ENCODE measurements at regions not wholly inside any gene's neighbourhood (a gene's known extent, or its start where the extent isn't known, plus 50 kb on each side); places are given as distances from the start of the nearest gene placed in this dataset.

DNA sequence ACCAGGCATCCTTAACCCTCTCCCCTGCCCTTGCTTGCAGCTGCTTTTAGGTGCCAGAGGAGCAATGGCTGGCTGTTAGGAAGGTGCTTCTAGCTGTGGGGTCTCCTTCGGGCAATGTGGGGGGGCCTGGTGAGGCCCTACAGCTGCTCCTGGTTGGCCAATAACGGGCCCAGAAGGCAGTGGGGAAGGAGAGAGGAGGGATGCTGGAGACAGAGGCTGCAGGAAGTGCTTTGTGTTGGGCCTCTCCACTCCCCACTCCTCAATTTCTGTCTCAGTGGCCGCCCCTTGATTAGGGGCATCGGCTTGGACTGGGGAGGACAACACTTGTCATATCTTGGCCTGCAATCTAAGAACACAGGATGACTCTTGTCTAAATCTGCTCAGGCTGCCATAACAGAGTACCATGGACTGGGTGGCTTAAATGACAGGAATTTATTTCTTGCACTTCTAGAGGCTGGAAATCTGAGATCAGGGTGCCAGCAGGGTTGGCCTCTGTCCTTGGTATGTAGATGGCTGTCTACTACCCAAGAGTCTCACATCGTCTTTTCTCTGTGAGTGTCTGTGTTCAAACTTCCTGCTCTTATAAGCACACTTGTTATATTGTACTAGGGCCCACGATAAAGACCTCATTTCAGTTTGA, 374.3 kb downstream of the MID1IP1 start:
- Mint-ChIP-seq H3K4me1 (ENCODE audit: low read depth in 2 of 2) (no peaks in the 10 kb centered on the region), H3K9me3 (no peaks in the 10 kb centered on the region), H3K36me3 (ENCODE audit: insufficient read depth) (no peaks in the 10 kb centered on the region), H3K27ac (peak overlapping the region in 1 of 2 donors; percentile 77), H3K4me3 (peak overlapping the region; percentile 41 to 44), H3K27me3 (no peaks in the 10 kb centered on the region)
- DNase-seq (no peak), ATAC-seq (replicated peaks) (no peak)

DNA sequence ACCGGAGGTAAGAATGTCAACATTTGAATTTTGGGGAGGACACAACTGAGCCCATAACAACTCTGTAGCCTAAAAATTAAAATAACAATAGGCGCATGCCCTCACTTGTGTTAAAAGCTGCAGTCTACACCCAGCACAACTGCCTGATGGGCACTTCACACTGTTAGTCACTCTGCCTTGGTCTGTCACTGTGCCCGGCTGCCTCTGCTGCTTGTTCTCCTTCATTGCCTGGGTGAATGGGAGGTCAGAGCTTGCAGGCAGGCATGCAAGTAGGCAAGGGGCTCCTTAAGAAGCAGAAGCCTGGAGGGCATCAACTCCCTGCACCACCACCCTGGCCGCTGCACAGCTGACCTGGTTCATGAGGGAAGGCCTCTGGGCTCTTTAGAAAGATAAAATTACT, 374.8 kb downstream of the MID1IP1 start:
- no peaks in the 10 kb centered on the region for H3K36me3 Mint-ChIP-seq (ENCODE audit: insufficient read depth)
- H3K4me1 Mint-ChIP-seq (ENCODE audit: low read depth in 2 of 2), result no peaks in the 10 kb centered on the region
- no peak for DNase-seq
- H3K4me3 Mint-ChIP-seq, result no peak overlapping the region
- no peak for ATAC-seq (replicated peaks)
- no peaks in the 10 kb centered on the region for H3K9me3 Mint-ChIP-seq
- H3K27me3 Mint-ChIP-seq, result no peaks in the 10 kb centered on the region
- H3K27ac Mint-ChIP-seq, result no peak overlapping the region

DNA sequence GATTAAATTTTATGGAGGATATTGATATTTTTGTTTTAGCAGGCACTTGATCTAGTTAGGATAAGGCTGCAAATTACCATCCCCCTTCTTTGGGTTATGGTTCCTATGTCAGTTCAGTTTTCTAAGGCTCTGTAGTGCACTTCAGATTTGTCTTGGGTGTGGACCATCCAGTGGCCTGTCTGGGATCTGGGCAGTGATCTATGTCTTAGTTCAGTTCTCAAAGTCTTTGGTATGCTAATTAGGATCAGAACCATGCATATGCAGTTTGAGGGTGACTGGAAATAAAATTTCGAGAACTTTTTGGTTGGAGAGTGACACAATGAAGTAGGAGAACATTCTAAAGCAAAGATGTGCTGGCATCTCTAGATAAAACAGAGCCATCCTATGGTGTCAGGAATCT, 388.2 kb downstream of the MID1IP1 start:
- H3K27me3 Mint-ChIP-seq, result peaks cover 24 to 42% of the 10 kb centered on the region in 2 donors
- H3K27ac Mint-ChIP-seq, result no peak overlapping the region
- peaks cover 2% of the 10 kb centered on the region for H3K36me3 Mint-ChIP-seq (ENCODE audit: insufficient read depth)
- no peaks in the 10 kb centered on the region for H3K4me1 Mint-ChIP-seq (ENCODE audit: low read depth in 2 of 2)
- DNase-seq, result no peak
- ATAC-seq (replicated peaks), result no peak
- H3K4me3 Mint-ChIP-seq, result no peak overlapping the region
- no peaks in the 10 kb centered on the region for H3K9me3 Mint-ChIP-seq

DNA sequence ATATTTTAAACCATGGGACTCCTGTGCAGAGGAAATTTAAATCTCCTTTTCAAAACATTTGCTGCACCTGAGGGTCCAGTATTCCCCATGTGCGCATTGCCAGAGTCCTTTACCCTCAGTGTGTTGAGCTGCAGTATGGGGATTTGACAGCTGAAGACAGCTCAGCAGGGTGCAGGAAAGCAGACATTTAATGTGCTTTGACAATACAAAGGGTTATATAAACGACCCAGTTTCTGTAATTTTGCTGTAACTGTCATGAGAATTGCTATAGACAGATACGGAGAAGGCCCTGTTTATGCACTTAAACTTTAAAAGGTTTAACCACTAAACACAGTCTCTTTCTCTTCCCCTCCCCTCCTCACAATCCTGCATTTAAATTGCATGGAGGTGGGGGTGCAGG, 393.4 kb downstream of the MID1IP1 start:
- no peaks in the 10 kb centered on the region for H3K9me3 Mint-ChIP-seq
- no peak for ATAC-seq (replicated peaks)

DNA sequence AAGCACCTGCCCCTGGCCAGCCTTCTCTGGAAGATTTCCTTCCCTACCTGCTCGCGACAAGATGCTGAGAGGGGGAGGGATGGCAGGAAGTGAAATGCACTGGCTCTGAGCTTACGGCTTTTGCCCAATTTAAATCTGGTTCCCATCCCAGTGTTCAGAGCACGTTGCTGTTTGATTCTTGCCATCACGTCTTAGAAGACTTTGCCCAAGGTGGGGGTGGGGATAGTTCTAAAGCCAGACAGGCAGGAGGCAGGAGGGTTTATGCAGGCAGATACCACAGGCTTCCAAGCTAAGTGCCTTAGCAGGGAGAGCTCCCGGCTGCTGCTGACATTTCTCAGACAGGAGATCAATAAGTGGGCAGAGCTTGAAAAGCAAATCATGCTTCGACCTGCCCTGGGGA, 393.9 kb downstream of the MID1IP1 start:
- no peak overlapping the region for H3K27ac Mint-ChIP-seq
- peaks cover 9% of the 10 kb centered on the region in 2 donors for H3K4me1 Mint-ChIP-seq (ENCODE audit: low read depth in 2 of 2)
- no peaks in the 10 kb centered on the region for H3K9me3 Mint-ChIP-seq
- H3K27me3 Mint-ChIP-seq, result peaks cover 5 to 19% of the 10 kb centered on the region in 2 donors
- H3K36me3 Mint-ChIP-seq (ENCODE audit: insufficient read depth), result no peaks in the 10 kb centered on the region
- ATAC-seq (replicated peaks) (no peak), DNase-seq (no peak)
- no peak overlapping the region for H3K4me3 Mint-ChIP-seq

More for the DNA sequence above, 393.4 kb downstream of the MID1IP1 start:
- H3K4me1 Mint-ChIP-seq (ENCODE audit: low read depth in 2 of 2), result peaks cover 9% of the 10 kb centered on the region in 2 donors
- H3K27me3 Mint-ChIP-seq, result peaks cover 8 to 23% of the 10 kb centered on the region in 2 donors
- no peaks in the 10 kb centered on the region for H3K36me3 Mint-ChIP-seq (ENCODE audit: insufficient read depth)
- no peak overlapping the region for H3K4me3 Mint-ChIP-seq
- no peak for DNase-seq
- no peak overlapping the region for H3K27ac Mint-ChIP-seq

DNA sequence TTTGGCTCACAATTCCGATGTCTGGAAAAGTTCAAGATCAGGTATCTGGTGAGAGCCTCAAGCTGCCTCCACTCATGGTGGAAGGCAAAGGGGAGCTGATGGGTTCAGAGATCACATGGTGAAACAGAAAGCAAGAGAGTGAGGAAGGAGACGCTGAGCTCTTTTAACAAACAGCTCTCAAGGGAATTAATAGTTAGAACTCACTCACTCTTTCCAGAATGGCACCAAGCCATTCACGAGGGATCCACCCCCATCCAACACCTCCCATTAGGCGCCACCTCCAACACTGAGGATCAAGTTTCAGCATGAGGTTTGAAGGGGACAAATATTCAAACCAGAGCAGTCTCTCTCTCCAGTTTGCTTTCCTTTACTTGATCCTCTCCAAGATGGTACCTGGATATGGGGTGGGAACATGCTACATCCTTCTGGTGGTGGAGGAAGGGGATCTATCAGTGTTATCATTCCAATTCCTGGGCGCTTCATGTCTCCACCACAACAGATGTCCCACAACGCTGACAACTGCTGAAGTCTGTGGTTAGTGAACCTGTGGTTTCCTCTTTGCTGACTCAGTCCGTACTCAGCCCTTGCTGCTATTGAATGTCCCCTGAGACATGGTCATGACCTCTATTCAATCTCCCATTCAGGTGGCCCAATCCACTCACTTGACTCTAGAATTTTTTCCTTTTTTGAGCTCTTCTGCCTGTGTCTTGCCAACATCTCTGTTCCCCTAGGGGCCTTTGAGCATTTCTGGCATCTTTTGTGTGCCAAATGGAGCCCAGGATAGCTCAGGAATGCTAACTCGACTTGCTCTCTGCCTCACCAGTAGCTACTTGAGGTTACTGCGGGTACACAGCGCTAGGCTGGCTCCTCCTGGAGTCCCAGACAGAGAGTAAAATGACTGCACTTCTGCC, 395.2 kb downstream of the MID1IP1 start:
- DNase-seq, result peak; percentile 9 to 11 (median 9)
- H3K4me3 Mint-ChIP-seq, result peak overlapping the region; percentile 48 to 69
- H3K27ac Mint-ChIP-seq, result peak overlapping the region; percentile 33 to 54
- no peaks in the 10 kb centered on the region for H3K9me3 Mint-ChIP-seq
- H3K36me3 Mint-ChIP-seq (ENCODE audit: insufficient read depth), result no peaks in the 10 kb centered on the region
- H3K4me1 Mint-ChIP-seq (ENCODE audit: low read depth in 2 of 2), result peaks cover 9% of the 10 kb centered on the region in 2 donors
- peak; percentile 96 for ATAC-seq (replicated peaks)
- H3K27me3 Mint-ChIP-seq, result peaks cover 0 to 15% of the 10 kb centered on the region in 2 donors

DNA sequence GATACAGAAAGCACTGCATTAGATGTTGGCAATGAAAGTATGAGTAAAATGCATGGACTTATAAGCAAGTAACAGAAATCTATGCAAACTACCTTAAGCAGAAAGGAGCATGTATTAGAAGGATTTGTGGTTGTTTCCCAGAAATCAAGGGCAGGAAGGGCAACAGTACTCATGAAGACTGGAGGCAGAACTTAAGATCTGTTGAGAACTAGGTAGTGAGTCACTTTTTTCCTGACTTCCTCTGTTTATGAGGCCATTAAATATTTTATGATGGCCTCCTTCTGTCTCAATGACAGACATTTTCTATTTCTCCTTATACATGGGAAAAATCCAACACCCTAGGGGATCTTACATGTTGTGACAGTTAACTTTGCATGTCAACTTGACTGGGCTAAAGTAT, 398.2 kb downstream of the MID1IP1 start:
- Mint-ChIP-seq H3K4me1 (ENCODE audit: low read depth in 2 of 2) (peaks cover 9% of the 10 kb centered on the region in 2 donors), H3K9me3 (no peaks in the 10 kb centered on the region), H3K4me3 (no peak overlapping the region), H3K36me3 (ENCODE audit: insufficient read depth) (no peaks in the 10 kb centered on the region), H3K27ac (no peak overlapping the region), H3K27me3 (no peaks in the 10 kb centered on the region)
- ATAC-seq (replicated peaks) (no peak), DNase-seq (no peak)

DNA sequence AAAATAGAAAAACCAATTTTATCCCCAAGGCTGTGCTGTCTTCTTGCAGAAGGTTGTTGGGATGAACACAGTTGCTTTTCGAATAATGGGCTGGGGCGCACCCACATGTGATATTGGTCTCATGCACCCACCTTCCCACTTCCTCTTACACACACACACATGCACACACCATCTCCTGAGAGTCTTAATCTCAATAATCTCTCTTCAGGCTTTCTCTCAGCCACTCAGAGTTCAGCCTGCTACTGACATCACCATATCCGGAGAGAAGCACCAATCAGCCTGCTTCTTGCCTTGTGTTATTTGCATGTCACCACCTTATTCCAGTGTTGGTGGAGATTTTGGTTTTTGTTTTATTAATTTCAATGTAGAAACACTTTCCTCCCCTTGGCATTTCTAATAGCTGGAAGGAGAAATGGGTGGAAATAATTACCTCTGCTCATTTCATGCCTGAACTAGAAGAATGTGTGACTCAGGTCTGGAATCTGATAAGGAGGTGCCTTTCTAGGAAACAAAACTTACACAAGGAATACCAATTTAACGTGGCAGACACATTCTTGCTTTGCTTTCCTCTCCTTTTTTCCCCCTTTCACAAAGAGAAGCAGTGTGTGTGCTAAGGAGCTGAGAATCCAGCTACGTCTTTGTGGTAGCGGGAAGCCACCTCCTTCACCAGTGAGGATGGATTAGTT, 400.2 kb downstream of the MID1IP1 start:
- H3K4me1 Mint-ChIP-seq (ENCODE audit: low read depth in 2 of 2), result peaks cover 7 to 8% of the 10 kb centered on the region in 2 donors
- H3K36me3 Mint-ChIP-seq (ENCODE audit: insufficient read depth), result no peaks in the 10 kb centered on the region
- H3K9me3 Mint-ChIP-seq, result no peaks in the 10 kb centered on the region
- H3K27me3 Mint-ChIP-seq, result peaks cover 0 to 7% of the 10 kb centered on the region in 2 donors
- H3K4me3 Mint-ChIP-seq, result no peak overlapping the region
- no peak for DNase-seq
- H3K27ac Mint-ChIP-seq, result no peak overlapping the region
- ATAC-seq (replicated peaks), result no peak

DNA sequence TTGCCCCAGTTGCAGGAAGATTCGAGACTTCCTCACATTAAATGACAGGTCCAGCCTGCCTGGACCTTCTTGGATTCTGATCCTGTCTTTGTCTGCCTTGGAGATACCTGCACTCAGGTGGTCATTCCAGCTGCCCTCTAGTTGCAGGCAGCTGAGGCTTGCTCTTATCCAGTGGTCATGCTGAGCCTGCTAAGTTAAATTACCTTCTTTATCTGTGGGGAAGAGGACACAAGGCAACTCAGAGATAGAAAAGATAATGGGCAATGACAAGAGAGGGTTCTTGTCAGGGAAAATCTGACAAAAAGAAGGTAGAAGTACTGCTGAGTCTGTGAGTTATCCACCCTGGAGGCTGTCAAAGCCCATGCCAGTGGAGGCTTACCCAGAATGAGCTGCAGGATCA, 401.4 kb downstream of the MID1IP1 start:
- H3K27me3 Mint-ChIP-seq, result peaks cover 0 to 7% of the 10 kb centered on the region in 2 donors
- no peak overlapping the region for H3K27ac Mint-ChIP-seq
- DNase-seq, result no peak
- H3K4me1 Mint-ChIP-seq (ENCODE audit: low read depth in 2 of 2), result no peaks in the 10 kb centered on the region
- H3K36me3 Mint-ChIP-seq (ENCODE audit: insufficient read depth), result no peaks in the 10 kb centered on the region
- no peak overlapping the region for H3K4me3 Mint-ChIP-seq
- H3K9me3 Mint-ChIP-seq, result no peaks in the 10 kb centered on the region
- ATAC-seq (replicated peaks), result no peak

DNA sequence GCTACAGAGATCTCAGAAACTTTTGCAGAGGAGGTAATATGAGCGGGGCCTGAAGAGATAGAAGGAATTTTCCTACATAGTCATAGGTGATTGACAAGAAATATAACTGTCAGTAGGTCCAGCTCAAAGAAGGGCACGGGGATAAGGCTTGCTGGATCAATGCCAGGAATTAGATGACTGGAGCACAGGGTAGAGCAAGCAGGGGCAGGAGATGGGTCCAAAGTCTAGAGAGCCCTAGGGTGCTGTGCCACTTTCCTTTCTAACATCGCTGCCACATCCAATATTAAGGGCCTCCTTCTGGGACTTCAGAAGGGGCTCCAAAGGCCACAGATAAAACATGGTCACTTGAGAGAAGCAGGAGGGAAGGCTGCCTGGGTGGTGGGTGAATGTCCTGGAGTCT, 402.2 kb downstream of the MID1IP1 start:
- DNase-seq, result no peak
- Mint-ChIP-seq H3K27me3 (peaks cover 0 to 7% of the 10 kb centered on the region in 2 donors), H3K27ac (no peak overlapping the region), H3K9me3 (no peaks in the 10 kb centered on the region), H3K36me3 (ENCODE audit: insufficient read depth) (no peaks in the 10 kb centered on the region), H3K4me1 (ENCODE audit: low read depth in 2 of 2) (no peaks in the 10 kb centered on the region), H3K4me3 (no peak overlapping the region)
- ATAC-seq (replicated peaks), result no peak

DNA sequence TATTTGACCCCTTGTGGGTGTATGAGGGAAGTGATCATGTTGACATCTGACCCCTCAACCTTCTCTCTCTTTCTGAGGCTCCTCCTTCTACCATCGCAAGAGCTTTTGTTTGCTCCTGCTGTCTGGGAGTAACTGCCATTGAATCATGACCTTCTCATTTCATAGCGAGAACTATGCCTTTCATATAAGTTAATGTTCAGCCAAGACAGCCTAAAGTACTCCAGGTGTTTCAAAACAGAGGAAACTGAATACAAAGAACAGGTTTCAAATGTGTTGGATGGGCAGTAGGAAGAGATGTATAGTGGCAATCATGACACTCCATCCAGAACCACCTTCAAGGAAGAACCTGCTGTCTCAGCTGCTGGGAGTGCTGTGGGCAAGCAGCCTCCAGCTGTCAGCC, 403.1 kb downstream of the MID1IP1 start:
- no peak overlapping the region for H3K27ac Mint-ChIP-seq
- no peak overlapping the region for H3K4me3 Mint-ChIP-seq
- peaks cover 0 to 7% of the 10 kb centered on the region in 2 donors for H3K27me3 Mint-ChIP-seq
- no peak for ATAC-seq (replicated peaks)
- H3K4me1 Mint-ChIP-seq (ENCODE audit: low read depth in 2 of 2), result no peaks in the 10 kb centered on the region
- no peak for DNase-seq
- no peaks in the 10 kb centered on the region for H3K9me3 Mint-ChIP-seq
- H3K36me3 Mint-ChIP-seq (ENCODE audit: insufficient read depth), result no peaks in the 10 kb centered on the region

DNA sequence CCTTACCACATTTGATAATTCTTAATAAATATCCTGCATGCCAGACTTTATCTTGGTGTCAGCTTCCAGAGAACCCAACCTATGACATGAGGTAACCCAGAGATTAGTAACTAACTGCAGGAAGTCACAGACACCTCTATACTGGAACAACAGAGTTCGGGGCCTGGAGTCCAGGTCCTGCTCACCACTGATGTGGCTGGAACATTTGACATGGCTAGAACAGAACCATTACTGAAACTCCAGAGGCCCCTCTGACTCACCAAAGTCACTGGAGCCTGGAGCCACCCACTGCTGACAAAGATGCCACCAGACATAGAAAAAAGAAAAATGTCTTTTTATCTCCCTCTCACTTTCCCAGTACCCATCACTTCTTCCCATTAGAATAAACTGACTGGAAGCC, 403.7 kb downstream of the MID1IP1 start:
- Mint-ChIP-seq H3K4me3 (no peak overlapping the region), H3K9me3 (no peaks in the 10 kb centered on the region), H3K27me3 (peaks cover 0 to 7% of the 10 kb centered on the region in 2 donors), H3K36me3 (ENCODE audit: insufficient read depth) (no peaks in the 10 kb centered on the region), H3K27ac (no peak overlapping the region), H3K4me1 (ENCODE audit: low read depth in 2 of 2) (no peaks in the 10 kb centered on the region)
- ATAC-seq (replicated peaks) (no peak), DNase-seq (no peak)

DNA sequence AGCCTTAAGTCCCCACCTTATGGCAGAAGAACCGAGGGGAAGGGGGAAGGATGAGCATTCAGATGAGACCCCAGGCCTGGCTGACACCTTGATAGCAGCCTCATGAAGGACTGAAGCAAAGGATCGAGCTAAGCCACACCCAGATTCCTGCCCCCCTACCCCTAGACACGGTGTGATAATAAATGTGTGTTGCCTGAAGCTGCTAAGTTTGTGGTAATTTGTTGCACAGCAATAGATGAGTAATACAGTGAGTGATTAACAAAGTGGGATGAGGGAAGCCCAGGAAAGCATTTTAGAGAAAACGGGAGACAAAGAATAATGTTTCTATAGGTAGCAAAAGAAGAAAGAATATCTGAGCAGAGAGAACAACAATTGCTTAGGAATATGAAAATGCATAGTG, 404.2 kb downstream of the MID1IP1 start:
- ATAC-seq (replicated peaks), result no peak
- H3K9me3 Mint-ChIP-seq, result no peaks in the 10 kb centered on the region
- H3K27ac Mint-ChIP-seq, result no peak overlapping the region
- DNase-seq, result no peak
- peaks cover 0 to 7% of the 10 kb centered on the region in 2 donors for H3K27me3 Mint-ChIP-seq
- no peaks in the 10 kb centered on the region for H3K4me1 Mint-ChIP-seq (ENCODE audit: low read depth in 2 of 2)
- no peaks in the 10 kb centered on the region for H3K36me3 Mint-ChIP-seq (ENCODE audit: insufficient read depth)
- H3K4me3 Mint-ChIP-seq, result no peak overlapping the region
